GM12878 (cell line): ENCODE measurements at regions not wholly inside any gene's neighbourhood (a gene's known extent, or its start where the extent isn't known, plus 50 kb on each side); places are given as distances from the start of the nearest gene placed in this dataset.
"Not testable (repeated sequence)": the region's sequence is repeated elsewhere in the genome, so short reads cannot be mapped to it uniquely, and the experiment has no call there.

Experiments used
- ATAC-seq: fragments of 200-7000 bp; cut with Tn5 transposase; 3 replicates; pipeline ENCODE4 v1.9.1; 2020; ENCODE audit warnings: mild to moderate bottlenecking, moderate library complexity
- BruUV-seq: library from RNA; stranded (reverse); fragments of 400-500 nt; replicated peaks from 2 replicates; lab custom pipeline; 2021; lab: Mats Ljungman, UMichigan
- CTCF ChIA-PET: fragments of 300-600 bp; sonication (Branson Sonifier 250); formaldehyde crosslinking; extraction: SDS; loops from one replicate; lab custom pipeline; 2021; ENCODE audit warnings: inconsistent platforms; lab: Yijun Ruan, JAX
- POLR2A ChIA-PET: fragments of 350-600 bp; formaldehyde crosslinking; extraction: SDS; loops from one replicate; lab custom pipeline; 2021; ENCODE audit warnings: inconsistent platforms; lab: Charles Lee
- RAD21 ChIA-PET: fragments of 300-600 bp; sonication (Branson Sonifier 250); formaldehyde crosslinking; loops from one replicate; lab custom pipeline; 2023; ENCODE audit warnings: antibody characterized with exemption; ENCODE audit not compliant: unreplicated experiment; lab: Charles Lee
- SMC1A ChIA-PET: fragments of 300-600 bp; sonication (Branson Sonifier 250); formaldehyde crosslinking; loops from one replicate; lab custom pipeline; 2023; ENCODE audit not compliant: unreplicated experiment, uncharacterized antibody; lab: Charles Lee
- DNase-seq: peaks from one replicate; pipeline ENCODE4 v3.0.0-alpha.2; 2011; ENCODE audit warnings: low read depth, low spot score
- FAIRE-seq: peaks from 3 replicates; lab custom pipeline; 2011; peaks lifted over from hg19 to GRCh38; lab: Jason Lieb, UNC
- H2AFZ ChIP-seq: 2 replicates; pipeline ENCODE4 v1.6.0; 2011; ENCODE audit warnings: low read depth, low read length, control low read depth; ENCODE audit not compliant: control insufficient read depth
- H3K27ac ChIP-seq: 2 replicates; pipeline ENCODE4 v1.5.1; 2011; ENCODE audit warnings: control low read depth; ENCODE audit not compliant: control insufficient read depth, insufficient read depth
- H3K27me3 ChIP-seq, 2 experiments: replicated peaks in 1 of 2; 2 replicates each; pipeline versions ENCODE4 v1.6.0 to v1.6.1; 2011; ENCODE audit warnings: low read length in 1 of 2; ENCODE audit not compliant: control insufficient read depth in 2 of 2, insufficient read depth in 2 of 2
- H3K36me3 ChIP-seq, 2 experiments: 2 replicates each; pipeline ENCODE4 v1.5.1; 2011; ENCODE audit warnings: low read length in 1 of 2; ENCODE audit not compliant: control insufficient read depth in 2 of 2, insufficient read depth in 2 of 2
- H3K4me1 ChIP-seq: 2 replicates; pipeline ENCODE4 v1.6.1; 2011; ENCODE audit warnings: mild to moderate bottlenecking, low read length, moderate library complexity, mixed read lengths; ENCODE audit not compliant: control insufficient read depth, insufficient read depth
- H3K4me2 ChIP-seq: 2 replicates; pipeline ENCODE4 v1.6.0; 2011; ENCODE audit warnings: control low read depth; ENCODE audit not compliant: control insufficient read depth, insufficient read depth
- H3K4me3 ChIP-seq: fragments of 200-600 bp; sonication (generic); 2 replicates; pipeline ENCODE4 v1.5.1; 2016
- H3K79me2 ChIP-seq: 2 replicates; pipeline ENCODE4 v1.6.0; 2011; ENCODE audit warnings: low read length; ENCODE audit not compliant: control insufficient read depth, insufficient read depth
- H3K9ac ChIP-seq: 2 replicates; pipeline ENCODE4 v1.8.0; 2011; ENCODE audit warnings: low read length, control low read depth, mixed read lengths; ENCODE audit not compliant: control insufficient read depth, insufficient read depth
- H3K9me3 ChIP-seq: replicated peaks from 3 replicates; pipeline ENCODE4 v1.5.1; 2011; ENCODE audit warnings: mild to moderate bottlenecking, low read length; ENCODE audit not compliant: control insufficient read depth, insufficient read depth
- H4K20me1 ChIP-seq: 2 replicates; pipeline ENCODE4 v1.6.0; 2011; ENCODE audit not compliant: control insufficient read depth, insufficient read depth
- ASH2L ChIP-seq: fragments of 300-600, 200-600 bp; sonication (generic); IDR thresholded peaks from 2 replicates; pipeline ENCODE4 v1.6.1; 2017; ENCODE audit warnings: low read depth, mild to moderate bottlenecking, borderline replicate concordance
- CEBPB ChIP-seq, 2 experiments: fragments of 150-350 bp in 1 of 2; IDR thresholded peaks; 2 replicates each; pipeline ENCODE4 v1.6.1; 2012 to 2014; ENCODE audit warnings: low read depth in 2 of 2, low read length in 2 of 2, borderline replicate concordance in 1 of 2, inconsistent platforms in 1 of 2
- CHD1 ChIP-seq: IDR thresholded peaks from 2 replicates; pipeline ENCODE4 v1.6.1; 2012; ENCODE audit warnings: low read depth, low read length, improper control_type of control experiment
- CREM ChIP-seq: IDR thresholded peaks from 2 replicates; pipeline ENCODE4 v1.6.1; 2014; ENCODE audit warnings: antibody characterized with exemption, low read depth
- IKZF1 ChIP-seq: fragments of 450-650 bp; conservative IDR thresholded peaks from 2 replicates; pipeline ENCODE4 v1.6.1; 2017; ENCODE audit warnings: antibody characterized with exemption, mild to moderate bottlenecking
- LARP7 ChIP-seq: fragments of 450-650 bp; IDR thresholded peaks from 2 replicates; pipeline ENCODE4 v1.6.1; 2017; ENCODE audit warnings: mild to moderate bottlenecking
- MEF2B ChIP-seq: fragments of 450-650 bp; IDR thresholded peaks from 2 replicates; pipeline ENCODE4 v1.6.1; 2018; ENCODE audit warnings: mild to moderate bottlenecking, moderate library complexity; ENCODE audit not compliant: partially characterized antibody, poor library complexity, severe bottlenecking
- NRF1 ChIP-seq: conservative IDR thresholded peaks from 2 replicates; pipeline ENCODE4 v1.6.1; 2011; ENCODE audit warnings: mild to moderate bottlenecking, low read depth, low read length, improper control_type of control experiment
- POLR2A ChIP-seq: IDR thresholded peaks from 2 replicates; pipeline ENCODE4 v1.6.1; 2011; ENCODE audit warnings: low read depth, mild to moderate bottlenecking, low read length
- SMARCA5 ChIP-seq: fragments of 450-650 bp; IDR thresholded peaks from 2 replicates; pipeline ENCODE4 v1.6.1; 2017; ENCODE audit warnings: mild to moderate bottlenecking
- ZNF217 ChIP-seq: fragments of 450-650 bp; IDR thresholded peaks from 2 replicates; pipeline ENCODE4 v1.6.1; 2017; ENCODE audit warnings: antibody characterized with exemption, mild to moderate bottlenecking
- WGBS: methylation state at CpG from one replicate; pipeline ENCODE4 v1.1.6; 2016; ENCODE audit warnings: low lambda C conversion rate; ENCODE audit not compliant: insufficient replicate concordance, insufficient coverage; ENCODE audit errors: missing lambda C conversion rate; 5-methylcytosine and 5-hydroxymethylcytosine counted together
- in situ Hi-C: fragments of 300-500 bp; cut with MboI; formaldehyde crosslinking; loops from 9 replicates; pipeline ENCODE4 v1.14.3; 2018; ENCODE audit warnings: mixed read lengths
- intact Hi-C: fragments of 100-400 bp; cut with micrococcal nuclease; formaldehyde crosslinking; loops from one replicate; pipeline ENCODE4 v1.14.2; 2022; ENCODE audit not compliant: unreplicated experiment
- TF ChIP-seq, protein P1 (sequence below): fragments of 150-350 bp; IDR thresholded peaks from 2 replicates; pipeline ENCODE4 v1.6.1; 2014; ENCODE audit warnings: mild to moderate bottlenecking, low read depth, low read length
- TF ChIP-seq, protein P2 (sequence below), 3 experiments: IDR thresholded peaks in 2 of 3; conservative IDR thresholded peaks in 1 of 3; 2 replicates each; pipeline ENCODE4 v1.5.1; 2011; ENCODE audit warnings: low read depth in 3 of 3, low read length in 3 of 3, mild to moderate bottlenecking in 3 of 3, control low read depth in 2 of 3, moderate library complexity in 2 of 3, inconsistent platforms in 1 of 3, mixed read lengths in 1 of 3; ENCODE audit not compliant: control insufficient read depth in 2 of 3, insufficient read depth in 1 of 3; ENCODE audit errors: extremely low read depth in 1 of 3
- TF ChIP-seq, protein P3 (sequence below): IDR thresholded peaks from 2 replicates; pipeline ENCODE4 v1.6.1; 2012; ENCODE audit warnings: low read depth, low read length, improper control_type of control experiment

DNA sequence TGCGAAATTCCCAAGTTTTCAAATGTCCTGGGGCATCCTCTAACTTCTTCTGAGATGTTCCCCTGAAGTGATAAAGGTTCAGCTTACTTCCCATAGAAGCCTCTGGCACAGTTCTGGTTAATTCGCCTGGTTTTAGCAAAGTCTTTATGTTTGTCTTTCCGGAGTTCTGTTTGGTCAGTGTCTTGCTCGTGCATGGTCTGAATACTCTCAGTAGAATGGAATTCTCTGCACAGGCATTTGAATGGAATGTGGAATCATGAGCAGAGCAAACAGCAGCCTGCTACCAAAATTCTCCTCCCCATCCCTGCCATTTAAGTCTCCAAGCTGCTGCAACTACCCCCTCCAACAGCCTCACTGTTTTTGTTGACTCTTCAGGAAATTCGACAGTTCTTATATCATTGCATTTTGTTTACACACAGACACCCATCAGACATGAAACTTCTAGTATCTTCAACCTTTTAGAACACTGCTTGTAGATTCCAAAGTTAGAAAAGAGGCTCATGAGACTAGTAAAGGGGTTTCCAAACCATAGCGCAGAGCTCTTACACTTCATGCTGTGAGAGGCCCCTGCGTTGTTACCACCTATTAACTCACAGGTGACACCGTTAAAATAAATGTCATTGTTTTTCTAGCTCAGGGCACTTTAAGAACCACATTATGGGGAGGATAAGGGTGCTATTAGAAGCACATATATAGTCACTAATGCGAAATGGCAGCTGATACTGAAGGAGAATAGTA is 129.7 kb downstream of the PLCE1 start:
- H3K4me1 ChIP-seq: no peaks in the 10 kb centered on the region
- H3K27me3 ChIP-seq: no peaks in the 10 kb centered on the region; a peak in 1 of 4 replicates
- ChIA-PET POLR2A (no interaction called here), SMC1A (no interaction called here), RAD21 (no interaction called here), CTCF (no interaction called here)
- no peaks in the 10 kb centered on the region for H3K79me2 ChIP-seq
- BruUV-seq: no TSS peak
- WGBS: 22% methylated on average over 9 of the region's 9 CpGs
- no peak overlapping the region for H3K27ac ChIP-seq
- H3K4me2 ChIP-seq: no peak overlapping the region
- H3K9me3 ChIP-seq: no peaks in the 10 kb centered on the region; the same call in 2 of the 3 replicates
- no peak for FAIRE-seq
- in situ Hi-C loops: no loop called here
- no peak overlapping the region for H3K4me3 ChIP-seq
- TF ChIP-seq NRF1 (no peak), LARP7 (no peak), MEF2B (no peak), CHD1 (no peak), POLR2A (no peak), CEBPB (IDR thresholded peaks at IDR 0.05; ENCODE audit: borderline replicate concordance in 1 of 2, low read depth in 2 of 2, low read length in 2 of 2) (no peak), IKZF1 (no peak), ASH2L (no peak), ZNF217 (no peak), CREM (no peak), SMARCA5 (no peak)
- TF ChIP-seq, protein P1, sequence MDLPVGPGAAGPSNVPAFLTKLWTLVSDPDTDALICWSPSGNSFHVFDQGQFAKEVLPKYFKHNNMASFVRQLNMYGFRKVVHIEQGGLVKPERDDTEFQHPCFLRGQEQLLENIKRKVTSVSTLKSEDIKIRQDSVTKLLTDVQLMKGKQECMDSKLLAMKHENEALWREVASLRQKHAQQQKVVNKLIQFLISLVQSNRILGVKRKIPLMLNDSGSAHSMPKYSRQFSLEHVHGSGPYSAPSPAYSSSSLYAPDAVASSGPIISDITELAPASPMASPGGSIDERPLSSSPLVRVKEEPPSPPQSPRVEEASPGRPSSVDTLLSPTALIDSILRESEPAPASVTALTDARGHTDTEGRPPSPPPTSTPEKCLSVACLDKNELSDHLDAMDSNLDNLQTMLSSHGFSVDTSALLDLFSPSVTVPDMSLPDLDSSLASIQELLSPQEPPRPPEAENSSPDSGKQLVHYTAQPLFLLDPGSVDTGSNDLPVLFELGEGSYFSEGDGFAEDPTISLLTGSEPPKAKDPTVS: no peak
- TF ChIP-seq, protein P2, sequence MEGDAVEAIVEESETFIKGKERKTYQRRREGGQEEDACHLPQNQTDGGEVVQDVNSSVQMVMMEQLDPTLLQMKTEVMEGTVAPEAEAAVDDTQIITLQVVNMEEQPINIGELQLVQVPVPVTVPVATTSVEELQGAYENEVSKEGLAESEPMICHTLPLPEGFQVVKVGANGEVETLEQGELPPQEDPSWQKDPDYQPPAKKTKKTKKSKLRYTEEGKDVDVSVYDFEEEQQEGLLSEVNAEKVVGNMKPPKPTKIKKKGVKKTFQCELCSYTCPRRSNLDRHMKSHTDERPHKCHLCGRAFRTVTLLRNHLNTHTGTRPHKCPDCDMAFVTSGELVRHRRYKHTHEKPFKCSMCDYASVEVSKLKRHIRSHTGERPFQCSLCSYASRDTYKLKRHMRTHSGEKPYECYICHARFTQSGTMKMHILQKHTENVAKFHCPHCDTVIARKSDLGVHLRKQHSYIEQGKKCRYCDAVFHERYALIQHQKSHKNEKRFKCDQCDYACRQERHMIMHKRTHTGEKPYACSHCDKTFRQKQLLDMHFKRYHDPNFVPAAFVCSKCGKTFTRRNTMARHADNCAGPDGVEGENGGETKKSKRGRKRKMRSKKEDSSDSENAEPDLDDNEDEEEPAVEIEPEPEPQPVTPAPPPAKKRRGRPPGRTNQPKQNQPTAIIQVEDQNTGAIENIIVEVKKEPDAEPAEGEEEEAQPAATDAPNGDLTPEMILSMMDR (IDR thresholded peaks at IDR 0.05 in 2 of 3, conservative IDR thresholded peaks at IDR 0.05 in 1 of 3; ENCODE audit: control insufficient read depth in 2 of 3, extremely low read depth in 1 of 3, insufficient read depth in 1 of 3, low read depth in 3 of 3, low read length in 3 of 3): no peak
- TF ChIP-seq, protein P3, sequence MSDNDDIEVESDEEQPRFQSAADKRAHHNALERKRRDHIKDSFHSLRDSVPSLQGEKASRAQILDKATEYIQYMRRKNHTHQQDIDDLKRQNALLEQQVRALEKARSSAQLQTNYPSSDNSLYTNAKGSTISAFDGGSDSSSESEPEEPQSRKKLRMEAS: no peak
- H3K9ac ChIP-seq: no peak overlapping the region
- intact Hi-C loops: no loop called here
- no peaks in the 10 kb centered on the region for H3K36me3 ChIP-seq
- H4K20me1 ChIP-seq: no peaks in the 10 kb centered on the region
- no peak overlapping the region for H2AFZ ChIP-seq
- no peak for ATAC-seq
- no peak for DNase-seq

DNA sequence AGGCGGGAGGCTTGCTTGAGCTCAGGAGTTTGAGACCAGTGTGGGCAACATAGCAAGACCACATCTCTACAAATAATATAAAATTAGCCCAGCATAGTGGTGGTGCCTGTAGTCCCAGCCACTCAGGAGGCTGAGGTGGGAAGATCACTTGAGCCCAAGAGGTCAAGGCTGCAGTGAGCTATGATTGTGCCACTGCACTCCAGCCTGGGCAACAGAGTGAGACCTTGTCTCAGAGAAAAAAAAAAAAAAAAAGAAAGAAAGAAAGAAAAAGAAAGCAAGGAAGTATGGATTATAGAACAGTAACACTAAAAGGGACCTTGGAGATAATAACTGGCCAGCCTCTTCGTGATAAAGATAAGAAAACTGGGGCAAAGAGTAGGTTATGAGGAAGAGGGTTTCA is 130.4 kb downstream of the PLCE1 start:
- CTCF ChIA-PET, H3K9ac ChIP-seq, H2AFZ ChIP-seq, H3K4me3 ChIP-seq, RAD21 ChIA-PET, H3K36me3 ChIP-seq, H3K4me1 ChIP-seq, H3K79me2 ChIP-seq, H3K27ac ChIP-seq, SMC1A ChIA-PET, ATAC-seq, FAIRE-seq, H4K20me1 ChIP-seq, intact Hi-C loops, POLR2A ChIA-PET, H3K4me2 ChIP-seq, BruUV-seq, DNase-seq, in situ Hi-C loops, H3K27me3 ChIP-seq, H3K9me3 ChIP-seq: not testable (repeated sequence)
- 15% methylated on average over 2 of the region's 2 CpGs for WGBS
